ENCODE measurements at regions not wholly inside any gene's neighbourhood (a gene's known extent, or its start where the extent isn't known, plus 50 kb on each side); places are given as distances from the start of the nearest gene placed in this dataset.
A peak's percentile ranks its signal among the peaks of the same experiment; 100 is the strongest.
"Not testable (repeated sequence)": the region's sequence is repeated elsewhere in the genome, so short reads cannot be mapped to it uniquely, and the experiment has no call there.

GRCh38 chr16:51853586-51853985, 693.4 kb downstream of the TOX3 start:
- DNase-seq (ENCODE audit: low read depth in 2 of 2): no peak

GRCh38 chr16:51852892-51853291, 694.1 kb downstream of the TOX3 start:
- DNase-seq (ENCODE audit: low read depth in 2 of 2): no peak

- no peak for DNase-seq (ENCODE audit: low read depth in 2 of 2)
Measured at GRCh38 chr16:51851111-51851510, 695.8 kb downstream of the TOX3 start.

- DNase-seq (ENCODE audit: low read depth in 2 of 2): no peak
Measured at GRCh38 chr16:51849715-51850114, 697.2 kb downstream of the TOX3 start.

DNA sequence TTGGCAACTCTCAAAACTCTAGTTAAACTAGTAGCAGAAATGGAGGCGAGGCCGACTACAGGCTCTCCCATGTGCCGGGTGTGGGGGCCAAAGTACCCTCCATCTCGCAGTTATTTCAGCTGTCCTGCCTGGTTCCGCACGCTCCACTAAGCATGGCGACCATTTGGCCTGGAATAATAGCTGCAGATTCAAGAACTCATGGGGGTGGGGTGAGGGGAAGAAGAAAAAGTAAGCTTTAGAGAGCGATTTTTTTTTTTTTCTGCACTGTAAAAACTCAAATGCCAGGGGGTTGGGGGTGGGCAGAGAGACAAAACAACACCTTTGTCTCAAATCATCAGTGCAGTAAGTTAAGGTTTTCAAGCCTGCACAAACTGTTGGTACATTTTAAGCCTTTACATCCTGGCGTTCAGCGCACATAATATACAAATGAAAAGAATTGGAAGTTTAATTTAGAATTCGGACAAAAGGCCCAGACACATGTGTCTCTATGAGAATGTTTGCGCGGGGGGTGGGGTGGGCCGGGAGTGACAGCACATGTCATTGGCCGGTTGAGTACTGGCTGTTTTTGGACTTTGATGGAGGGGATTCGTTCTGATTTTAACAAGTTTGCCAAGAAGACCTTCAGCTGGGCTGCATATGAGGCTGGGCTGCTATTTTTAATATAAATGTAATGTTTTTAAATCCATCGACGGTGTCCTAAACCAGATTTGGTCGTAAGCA, 694.7 kb upstream of the SALL1 start:
- no peak for DNase-seq (ENCODE audit: low read depth in 2 of 2)

- DNase-seq (ENCODE audit: low read depth in 2 of 2): no peak
Measured at GRCh38 chr16:51839727-51840462, 688.8 kb upstream of the SALL1 start.

DNA sequence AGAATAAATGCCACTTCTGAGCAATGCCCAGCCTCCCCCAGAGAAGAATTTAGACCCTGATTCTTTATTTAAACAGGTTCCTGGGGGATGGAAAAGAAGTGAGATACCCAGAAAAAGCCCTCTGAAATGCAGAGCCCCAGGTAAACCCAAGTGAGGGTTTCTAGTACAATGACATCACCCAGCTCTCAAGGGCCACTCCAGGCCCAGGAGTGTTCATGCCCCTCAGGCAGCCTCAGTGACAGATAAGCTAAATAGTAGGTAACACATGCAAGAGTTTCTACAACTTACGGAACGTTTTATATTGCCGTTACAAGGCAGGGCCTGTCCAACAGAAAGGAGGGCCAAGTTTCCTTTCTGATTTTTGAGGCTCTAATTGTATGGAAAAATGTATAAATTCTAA, 683.7 kb upstream of the SALL1 start:
- DNase-seq (ENCODE audit: low read depth in 2 of 2): no peak

DNA sequence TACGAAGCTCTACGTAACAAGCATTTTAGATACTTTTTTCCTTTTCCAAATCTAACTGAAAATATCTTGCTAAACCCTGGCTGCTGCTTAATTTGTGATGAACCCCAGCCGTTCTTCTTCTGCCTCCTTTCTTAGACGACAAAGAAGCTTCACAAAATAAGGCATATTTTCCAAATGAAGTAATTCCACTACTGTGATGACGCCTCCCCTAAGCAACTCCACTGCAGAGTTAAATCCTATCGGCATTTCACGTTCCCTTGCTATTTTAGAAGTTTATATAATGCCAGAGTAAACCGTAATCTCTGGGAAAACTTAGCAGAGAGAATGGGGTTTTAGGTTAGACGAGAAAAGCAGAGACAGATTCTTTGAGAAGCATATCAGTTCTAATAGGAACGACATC, 683.1 kb upstream of the SALL1 start:
- DNase-seq (ENCODE audit: low read depth in 2 of 2): no peak

DNA sequence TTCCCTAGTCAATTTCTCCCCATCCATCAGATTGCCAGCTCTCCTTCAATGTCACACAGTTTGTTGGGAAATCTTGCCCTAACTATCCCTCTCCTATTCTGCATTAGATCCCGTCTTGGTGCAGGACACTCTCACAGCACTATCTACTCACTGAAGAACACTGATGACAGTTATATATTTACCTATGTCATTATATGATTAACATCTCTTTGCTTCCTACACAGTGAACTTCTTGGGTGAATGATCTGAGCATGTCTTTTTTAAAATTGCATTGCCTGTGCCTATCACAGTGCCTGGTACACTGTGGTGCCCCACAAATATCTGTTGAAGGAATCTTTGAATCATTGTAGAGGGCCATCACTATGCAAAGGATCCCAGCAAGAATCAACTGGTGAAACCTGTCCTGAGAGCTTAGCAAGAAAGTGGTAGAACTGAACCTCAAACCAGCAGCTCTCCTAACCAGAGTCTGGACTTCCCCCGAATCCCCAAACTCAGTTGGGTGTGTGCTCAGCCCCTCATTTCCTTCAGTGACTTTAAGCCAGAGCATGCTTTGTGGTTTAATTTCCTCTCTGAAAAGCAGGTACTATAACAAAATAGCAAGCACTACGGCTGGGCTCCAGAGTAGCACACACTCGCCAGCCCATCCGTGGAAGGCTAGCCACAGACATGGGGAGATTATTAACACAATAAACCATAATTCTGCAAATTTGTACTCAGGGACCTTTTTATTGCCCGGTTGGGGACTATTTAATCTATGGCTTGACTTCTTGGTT, 680.7 kb upstream of the SALL1 start:
- no peak for DNase-seq (ENCODE audit: low read depth in 2 of 2)

DNA sequence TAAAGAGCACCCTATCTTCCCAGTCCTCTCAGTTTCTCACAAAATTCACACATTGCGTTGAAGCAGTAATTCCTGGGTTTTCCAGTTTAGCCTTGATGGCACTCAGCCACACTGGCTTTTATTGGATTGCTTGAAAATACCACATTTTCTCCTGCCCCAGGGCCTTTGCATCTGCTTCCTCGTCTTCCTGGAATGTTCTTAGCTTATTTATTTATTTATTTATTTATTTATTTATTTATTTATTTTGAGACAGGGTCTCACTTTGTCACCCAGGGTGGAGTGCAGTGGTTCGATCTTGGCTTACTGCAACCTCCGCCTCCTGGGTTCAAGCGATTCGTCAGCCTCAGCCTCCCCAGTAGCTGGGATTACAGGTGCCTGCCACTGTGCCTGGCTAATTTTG, 680.0 kb upstream of the SALL1 start:
- not testable (repeated sequence) for DNase-seq (ENCODE audit: low read depth in 2 of 2)

- no peak for DNase-seq (ENCODE audit: low read depth in 2 of 2)
Measured at GRCh38 chr16:51825779-51826178, 674.7 kb upstream of the SALL1 start.

- DNase-seq (ENCODE audit: low read depth in 2 of 2): no peak
Measured at GRCh38 chr16:51822471-51822870, 671.4 kb upstream of the SALL1 start.

GRCh38 chr16:51821527-51821926, 670.5 kb upstream of the SALL1 start:
- no peak for DNase-seq (ENCODE audit: low read depth in 2 of 2)

DNA sequence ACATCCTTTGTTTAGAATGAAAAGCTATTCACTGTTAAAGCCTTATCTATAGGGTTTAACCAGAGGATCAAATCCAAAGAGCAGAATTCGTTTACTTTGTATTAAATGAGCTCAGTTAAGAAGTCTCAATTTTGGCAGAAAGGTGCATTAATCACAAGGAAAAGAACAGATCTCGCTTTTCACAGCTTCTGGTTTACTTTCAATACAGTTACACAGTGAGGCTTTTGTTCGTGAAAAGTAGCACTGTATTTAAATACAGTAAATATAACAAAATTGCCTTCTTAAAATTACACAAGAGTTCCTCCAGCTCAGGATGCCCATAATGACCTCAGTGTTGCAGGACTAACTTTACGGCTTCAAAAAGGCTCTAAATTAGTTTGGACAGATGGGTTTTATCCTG, 669.1 kb upstream of the SALL1 start:
- no peak for DNase-seq (ENCODE audit: low read depth in 2 of 2)

GRCh38 chr16:51818342-51818944, 667.4 kb upstream of the SALL1 start:
- DNase-seq (ENCODE audit: low read depth in 2 of 2): peak; percentile 20 to 25

DNA sequence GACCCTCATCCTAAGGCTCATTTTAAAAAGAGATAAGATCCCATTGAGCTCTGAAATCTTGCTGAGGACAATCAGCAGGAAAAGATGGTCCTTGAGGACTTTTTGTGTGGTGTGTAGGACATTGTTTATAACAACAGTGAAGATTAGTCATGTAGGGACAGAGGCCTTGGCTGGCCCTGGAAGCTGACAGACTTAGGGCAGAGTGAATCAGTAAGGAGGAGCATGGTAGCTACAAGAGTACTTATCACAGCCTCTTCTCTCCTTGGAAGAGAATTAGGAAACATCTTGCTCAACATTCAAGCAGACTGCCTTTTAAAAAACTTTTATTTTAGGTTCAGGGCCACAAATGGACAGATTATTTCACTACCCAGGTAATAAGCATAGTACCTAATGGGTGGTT, 665.9 kb upstream of the SALL1 start:
- no peak for DNase-seq (ENCODE audit: low read depth in 2 of 2)

DNA sequence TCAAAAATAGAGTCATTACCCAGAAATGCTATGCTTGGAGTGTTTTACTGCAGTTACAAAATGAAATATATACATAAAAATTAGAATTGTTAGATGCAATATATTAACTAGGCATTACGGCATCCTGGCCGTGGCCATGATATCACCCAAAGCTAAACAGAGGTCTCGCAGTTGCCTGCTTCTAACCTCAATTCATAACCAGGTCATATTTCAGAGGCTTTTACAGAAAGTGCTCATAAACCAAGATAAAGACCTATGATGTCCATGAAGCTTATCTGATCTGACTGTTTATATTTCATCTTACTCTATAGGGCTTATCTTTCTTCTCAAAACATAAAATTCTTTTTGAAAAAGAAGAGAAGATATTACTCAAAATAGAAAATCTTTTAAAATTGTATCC, 664.5 kb upstream of the SALL1 start:
- no peak for DNase-seq (ENCODE audit: low read depth in 2 of 2)

GRCh38 chr16:51814617-51815016, 663.5 kb upstream of the SALL1 start:
- DNase-seq (ENCODE audit: low read depth in 2 of 2): no peak

GRCh38 chr16:51813609-51814008, 662.5 kb upstream of the SALL1 start:
- DNase-seq (ENCODE audit: low read depth in 2 of 2): no peak

GRCh38 chr16:51812945-51813344, 661.9 kb upstream of the SALL1 start:
- no peak for DNase-seq (ENCODE audit: low read depth in 2 of 2)

- no peak for DNase-seq (ENCODE audit: low read depth in 2 of 2)
Measured at GRCh38 chr16:51807551-51807950, 656.5 kb upstream of the SALL1 start.

DNA sequence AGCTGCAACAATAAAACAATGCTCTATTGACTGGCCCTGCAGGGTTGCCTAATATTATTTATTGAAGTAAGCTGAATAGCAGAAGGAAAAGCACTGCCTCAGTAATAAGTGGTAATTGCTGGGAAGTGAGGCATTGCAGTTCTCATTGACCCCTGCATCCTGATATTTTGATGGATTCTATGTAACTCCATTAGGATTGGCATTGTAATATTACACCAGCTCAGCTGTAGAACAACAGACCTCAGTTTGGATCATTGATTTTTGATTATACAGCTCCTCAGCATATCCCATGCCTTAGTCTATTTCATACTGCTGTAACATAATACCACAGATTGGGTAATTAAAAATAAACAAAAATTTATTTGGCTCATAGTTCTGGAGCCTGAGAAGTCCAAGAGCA, 650.6 kb upstream of the SALL1 start:
- DNase-seq (ENCODE audit: low read depth in 2 of 2): no peak
